Testis (tissue), 2 donors: ENCODE measurements at regions not wholly inside any gene's neighbourhood (a gene's known extent, or its start where the extent isn't known, plus 50 kb on each side); places are given as distances from the start of the nearest gene placed in this dataset.

Source experiments
- CTCF ChIP-seq, 3 experiments: fragments of 450-650 bp in 2 of 3; fragments of 200-600 bp in 1 of 3; sonication (generic) in 1 of 3; IDR thresholded peaks; one replicate each; pipeline ENCODE4 v1.5.1; 2016 to 2019; ENCODE audit warnings: antibody characterized with exemption in 3 of 3, mild to moderate bottlenecking in 2 of 3, moderate library complexity in 1 of 3
- POLR2A ChIP-seq: fragments of 450-650 bp; IDR thresholded peaks from one replicate; pipeline ENCODE4 v1.6.1; 2017; ENCODE audit warnings: antibody characterized with exemption, mild to moderate bottlenecking, moderate library complexity

- no peak for TF ChIP-seq CTCF (IDR thresholded peaks at IDR 0.05)
- no peak for TF ChIP-seq POLR2A
Measured at GRCh38 chr5:13470263-13470662, 474.2 kb downstream of the DNAH5 start.
